WTC11 (cell line): ENCODE measurements at regions not wholly inside any gene's neighbourhood (a gene's known extent, or its start where the extent isn't known, plus 50 kb on each side); places are given as distances from the start of the nearest gene placed in this dataset.

ENCODE experiments used
- CTCF ChIP-seq: fragments of 200-600 bp; IDR thresholded peaks from 2 replicates; pipeline ENCODE4 v1.8.0; 2022; ENCODE audit warnings: antibody characterized with exemption
- E2F5 ChIP-seq: sonication (generic); formaldehyde crosslinking; IDR thresholded peaks from 2 replicates; pipeline ENCODE4 v1.8.1; 2022; ENCODE audit warnings: mild to moderate bottlenecking, moderate library complexity, missing genetic modification reagents
- IRF2 ChIP-seq: sonication (generic); formaldehyde crosslinking; IDR thresholded peaks from 2 replicates; pipeline ENCODE4 v1.8.0; 2022; ENCODE audit warnings: low read depth, missing genetic modification reagents, borderline replicate concordance
- MAX ChIP-seq: sonication (generic); formaldehyde crosslinking; IDR thresholded peaks from 2 replicates; pipeline ENCODE4 v1.8.0; 2022; ENCODE audit warnings: mild to moderate bottlenecking, missing genetic modification reagents
- NR2C2 ChIP-seq: sonication (generic); formaldehyde crosslinking; IDR thresholded peaks from 2 replicates; pipeline ENCODE4 v1.8.0; 2022; ENCODE audit warnings: mild to moderate bottlenecking, missing genetic modification reagents
- SMAD4 ChIP-seq: sonication (generic); formaldehyde crosslinking; IDR thresholded peaks from 2 replicates; pipeline ENCODE4 v1.8.0; 2022; ENCODE audit warnings: mild to moderate bottlenecking, missing genetic modification reagents
- SP1 ChIP-seq: sonication (generic); formaldehyde crosslinking; conservative IDR thresholded peaks from 2 replicates; pipeline ENCODE4 v1.8.1; 2022; ENCODE audit warnings: missing genetic modification reagents
- ZBTB43 ChIP-seq: sonication (generic); formaldehyde crosslinking; IDR thresholded peaks from 2 replicates; pipeline ENCODE4 v1.8.1; 2023; ENCODE audit warnings: mild to moderate bottlenecking, missing genetic modification reagents

GRCh38 chr12:77122236-77122635 lies 56.9 kb upstream of the E2F7 start:
- TF ChIP-seq E2F5 (CRISPR knock-in tag) (no peak), NR2C2 (no peak), MAX (CRISPR knock-in tag) (no peak), CTCF (no peak), IRF2 (CRISPR knock-in tag) (no peak), ZBTB43 (CRISPR knock-in tag) (no peak), SP1 (CRISPR knock-in tag) (no peak), SMAD4 (CRISPR knock-in tag) (no peak)
